H1 (cell line): ENCODE measurements at regions not wholly inside any gene's neighbourhood (a gene's known extent, or its start where the extent isn't known, plus 50 kb on each side); places are given as distances from the start of the nearest gene placed in this dataset.

Experiments
- CTCF ChIA-PET: fragments of 300-600 bp; sonication (Branson Sonifier 250); formaldehyde crosslinking; loops from one replicate; lab custom pipeline; 2021; ENCODE audit not compliant: partially characterized antibody; lab: Charles Lee
- POLR2A ChIA-PET: fragments of 300-600 bp; sonication (Branson Sonifier 250); formaldehyde crosslinking; loops from one replicate; lab custom pipeline; 2021; ENCODE audit warnings: inconsistent platforms; ENCODE audit not compliant: partially characterized antibody; lab: Charles Lee
- DNase-seq, 2 experiments: peaks; one replicate each; pipeline versions ENCODE4 v3.0.0 to v3.0.0-alpha.2; 2010 to 2022; ENCODE audit warnings: low spot score in 2 of 2, low read depth in 1 of 2, mixed read lengths in 1 of 2
- FAIRE-seq: peaks from 2 replicates; lab custom pipeline; 2011; peaks lifted over from hg19 to GRCh38; lab: Jason Lieb, UNC
- H2AFZ ChIP-seq: 2 replicates; pipeline ENCODE4 v1.8.1; 2012; ENCODE audit warnings: low read length, inconsistent platforms
- H2AK5ac ChIP-seq: 2 replicates; pipeline ENCODE4 v1.6.1; 2013; ENCODE audit warnings: low read depth, low read length
- H2BK120ac ChIP-seq: replicated peaks from 2 replicates; pipeline ENCODE3; 2013; ENCODE audit warnings: low read depth, low read length, inconsistent platforms
- H2BK12ac ChIP-seq: 2 replicates; pipeline ENCODE4 v1.6.1; 2013; ENCODE audit warnings: low read depth, low read length
- H2BK15ac ChIP-seq: 2 replicates; pipeline ENCODE4 v1.6.1; 2013; ENCODE audit warnings: low read length
- H2BK20ac ChIP-seq: 2 replicates; pipeline ENCODE4 v1.6.1; 2013; ENCODE audit warnings: low read length
- H2BK5ac ChIP-seq: 2 replicates; pipeline ENCODE4 v1.6.1; 2013; ENCODE audit warnings: low read depth, low read length
- H3K14ac ChIP-seq: 2 replicates; pipeline ENCODE4 v1.6.1; 2013; ENCODE audit warnings: inconsistent platforms; ENCODE audit not compliant: insufficient read length
- H3K18ac ChIP-seq: 2 replicates; pipeline ENCODE4 v1.6.1; 2013; ENCODE audit warnings: low read length; ENCODE audit errors: extremely low read depth
- H3K23ac ChIP-seq: 2 replicates; pipeline ENCODE4 v1.6.1; 2013; ENCODE audit warnings: inconsistent platforms; ENCODE audit not compliant: insufficient read length
- H3K23me2 ChIP-seq: 2 replicates; pipeline ENCODE4 v1.6.1; 2013; ENCODE audit warnings: low read depth, low read length
- H3K27ac ChIP-seq: 2 replicates; pipeline ENCODE4 v1.6.1; 2011; ENCODE audit warnings: low read depth, low read length, inconsistent platforms
- H3K27me3 ChIP-seq, 4 experiments: replicated peaks in 1 of 4; 1 replicate in 1 of 4; 2 replicates in 3 of 4; pipeline versions ENCODE4 v1.6.1 to v1.8.1; 2011 to 2013; ENCODE audit warnings: low read length in 3 of 4, mild to moderate bottlenecking in 3 of 4, inconsistent platforms in 2 of 4, mixed read lengths in 2 of 4, moderate library complexity in 1 of 4; ENCODE audit not compliant: control insufficient read depth in 3 of 4, insufficient read depth in 3 of 4; ENCODE audit errors: extremely low read depth in 1 of 4
- H3K36me3 ChIP-seq, 4 experiments: 2 replicates each; pipeline versions ENCODE4 v1.6.1 to v1.8.1; 2011 to 2013; ENCODE audit warnings: mild to moderate bottlenecking in 4 of 4, low read length in 3 of 4, moderate library complexity in 2 of 4, control low read depth in 1 of 4, inconsistent platforms in 1 of 4; ENCODE audit not compliant: insufficient read depth in 4 of 4, control insufficient read depth in 2 of 4
- H3K4ac ChIP-seq: replicated peaks from 2 replicates; pipeline ENCODE3; 2013; ENCODE audit warnings: low read length, low read depth, mixed read lengths, inconsistent platforms; ENCODE audit not compliant: insufficient read length
- H3K4me1 ChIP-seq, 4 experiments: replicated peaks in 1 of 4; 1 replicate in 1 of 4; 2 replicates in 3 of 4; pipeline versions ENCODE4 v1.6.1 to v1.8.1; 2011 to 2013; ENCODE audit warnings: low read length in 3 of 4, inconsistent platforms in 2 of 4, mixed read lengths in 1 of 4; ENCODE audit not compliant: insufficient read depth in 4 of 4, control insufficient read depth in 3 of 4
- H3K4me2 ChIP-seq, 2 experiments: 2 replicates each; pipeline versions ENCODE4 v1.6.1 to v1.8.1; 2011 to 2013; ENCODE audit warnings: low read depth in 2 of 2, low read length in 2 of 2, control low read depth in 1 of 2, inconsistent platforms in 1 of 2, mild to moderate bottlenecking in 1 of 2; ENCODE audit not compliant: insufficient read depth in 1 of 2
- H3K4me3 ChIP-seq, 4 experiments: fragments of 200-600, 300-600 bp in 1 of 4; sonication (generic), shearing (Covaris generic), sonication (Bioruptor Twin) in 1 of 4; 2 replicates each; pipeline versions ENCODE4 v1.5.1 to v1.8.1; 2011 to 2016; ENCODE audit warnings: low read length in 4 of 4, low read depth in 3 of 4, control low read depth in 2 of 4, inconsistent platforms in 2 of 4, mild to moderate bottlenecking in 2 of 4, mixed read lengths in 1 of 4, moderate library complexity in 1 of 4; ENCODE audit not compliant: insufficient read depth in 2 of 4; ENCODE audit errors: extremely low read depth in 1 of 4
- H3K56ac ChIP-seq: replicated peaks from 2 replicates; pipeline ENCODE3; 2013; ENCODE audit warnings: low read depth, mild to moderate bottlenecking, mixed read lengths, low read length, inconsistent platforms; ENCODE audit not compliant: insufficient read length
- H3K79me1 ChIP-seq: 2 replicates; pipeline ENCODE4 v1.6.1; 2013; ENCODE audit warnings: low read depth, low read length, control low read depth
- H3K79me2 ChIP-seq, 2 experiments: 2 replicates each; pipeline versions ENCODE4 v1.6.1 to v1.8.1; 2012 to 2013; ENCODE audit warnings: low read length in 2 of 2, mild to moderate bottlenecking in 2 of 2, inconsistent platforms in 1 of 2; ENCODE audit not compliant: insufficient read depth in 2 of 2, control insufficient read depth in 1 of 2
- H3K9ac ChIP-seq, 4 experiments: replicated peaks in 1 of 4; 1 replicate in 1 of 4; 2 replicates in 3 of 4; pipeline versions ENCODE4 v1.6.1 to v1.8.1; 2011 to 2013; ENCODE audit warnings: low read depth in 3 of 4, low read length in 3 of 4, control low read depth in 2 of 4, mild to moderate bottlenecking in 2 of 4, moderate library complexity in 2 of 4, inconsistent platforms in 1 of 4; ENCODE audit errors: extremely low read depth in 1 of 4
- H3K9me3 ChIP-seq, 2 experiments: 2 replicates each; pipeline versions ENCODE4 v1.6.1 to v1.8.1; 2012 to 2013; ENCODE audit warnings: mild to moderate bottlenecking in 2 of 2, moderate library complexity in 2 of 2, control low read depth in 1 of 2, inconsistent platforms in 1 of 2, low read depth in 1 of 2, low read length in 1 of 2, mixed read lengths in 1 of 2; ENCODE audit not compliant: insufficient read depth in 2 of 2
- H4K20me1 ChIP-seq, 2 experiments: replicated peaks in 1 of 2; 2 replicates each; pipeline versions ENCODE3 to v1.8.1; 2011 to 2013; ENCODE audit warnings: inconsistent platforms in 2 of 2, low read length in 2 of 2, mild to moderate bottlenecking in 1 of 2; ENCODE audit not compliant: insufficient read depth in 2 of 2, control insufficient read depth in 1 of 2
- H4K5ac ChIP-seq: 2 replicates; pipeline ENCODE4 v1.6.1; 2013; ENCODE audit warnings: low read length, low read depth, mixed read lengths, inconsistent platforms; ENCODE audit not compliant: insufficient read length
- H4K8ac ChIP-seq: 2 replicates; pipeline ENCODE4 v1.8.0; 2013; ENCODE audit warnings: mild to moderate bottlenecking, moderate library complexity, low read length, inconsistent platforms; ENCODE audit not compliant: insufficient read depth; ENCODE audit errors: extremely low read depth
- H4K91ac ChIP-seq: replicated peaks from 2 replicates; pipeline ENCODE3; 2013; ENCODE audit warnings: low read length, mixed read lengths, inconsistent platforms; ENCODE audit not compliant: insufficient read length
- CBX5 ChIP-seq: fragments of 300-800, 300-1000 bp; sonication (generic); IDR thresholded peaks from 2 replicates; pipeline ENCODE4 v1.7.1; 2016; ENCODE audit warnings: antibody characterized with exemption, low read length, low read depth
- JUND ChIP-seq: IDR thresholded peaks from 2 replicates; pipeline ENCODE4 v1.6.1; 2011; ENCODE audit warnings: mild to moderate bottlenecking, improper control_type of control experiment, low read length
- NANOG ChIP-seq: IDR thresholded peaks from 2 replicates; pipeline ENCODE4 v1.6.1; 2011; ENCODE audit warnings: low read length, low read depth, mild to moderate bottlenecking, inconsistent platforms; ENCODE audit not compliant: insufficient read depth, poor library complexity, severe bottlenecking
- RBBP5 ChIP-seq: IDR thresholded peaks from 2 replicates; pipeline ENCODE4 v1.7.1; 2012; ENCODE audit warnings: low read depth, mild to moderate bottlenecking, inconsistent platforms, low read length, moderate library complexity, borderline replicate concordance
- TAF1 ChIP-seq: IDR thresholded peaks from 2 replicates; pipeline ENCODE4 v1.6.1; 2011; ENCODE audit warnings: mild to moderate bottlenecking, low read depth, low read length
- WGBS, 2 experiments: shearing (Covaris generic) in 1 of 2; methylation state at CpG; one replicate each; pipeline versions ENCODE4 v1.1.6 to v1.1.7; 2013 to 2015; ENCODE audit warnings: low lambda C conversion rate in 2 of 2, mixed read lengths in 2 of 2, inconsistent platforms in 1 of 2, low coverage in 1 of 2, missing lambda C conversion rate in 1 of 2; ENCODE audit not compliant: insufficient replicate concordance in 2 of 2, insufficient coverage in 1 of 2, insufficient read length in 1 of 2; ENCODE audit errors: extremely low coverage in 1 of 2, missing lambda C conversion rate in 1 of 2; 5-methylcytosine and 5-hydroxymethylcytosine counted together

- H2BK12ac ChIP-seq = no peak overlapping the region
- FAIRE-seq (no peak), DNase-seq (no peak)
- no peak overlapping the region for H3K4me3 ChIP-seq
- peaks cover 0 to 5% (median under 1%) of the 10 kb centered on the region in 4 experiments; a peak in 4 of 7 replicates for H3K4me1 ChIP-seq
- no peak for TF ChIP-seq CBX5
- TF ChIP-seq NANOG = no peak
- no peak for TF ChIP-seq JUND
- TF ChIP-seq TAF1 = no peak
- no peak for TF ChIP-seq RBBP5
- no peak overlapping the region for H2BK5ac ChIP-seq
- no peak overlapping the region for H4K8ac ChIP-seq
- no peak overlapping the region for H3K14ac ChIP-seq
- no peak overlapping the region for H3K9ac ChIP-seq
- WGBS, 2 experiments = 82% methylated on average over 10 of the region's 10 CpGs; no CpG with 5 or more reads in 1 of the 2 experiments
- H2AK5ac ChIP-seq = no peak overlapping the region
- H3K36me3 ChIP-seq = no peaks in the 10 kb centered on the region; a peak in 1 of 8 replicates
- H3K23me2 ChIP-seq = no peaks in the 10 kb centered on the region; the same call in 1 of the 2 replicates
- no peak overlapping the region for H2BK120ac ChIP-seq
- H2BK15ac ChIP-seq = 0 out of 2 replicates have a peak overlapping the region, but pooled peaks have one; percentile 37
- ChIA-PET POLR2A (no interaction called here), CTCF (interaction anchor here (0.9 to 1.4 kb wide), 5 partner anchors 11 to 153 kb away, joined by 3 to 4 read pairs (median 3); no protein-coding TSS in a partner anchor)
- no peak overlapping the region for H2AFZ ChIP-seq
- H2BK20ac ChIP-seq = peak overlapping the region; percentile 48; the same call in 1 of the 2 replicates
- H3K79me2 ChIP-seq = no peaks in the 10 kb centered on the region
- no peaks in the 10 kb centered on the region for H3K27me3 ChIP-seq
- H3K56ac ChIP-seq = no peak overlapping the region
- H3K9me3 ChIP-seq = no peaks in the 10 kb centered on the region
- no peaks in the 10 kb centered on the region for H3K79me1 ChIP-seq
- no peak overlapping the region for H3K4me2 ChIP-seq
- no peak overlapping the region for H4K91ac ChIP-seq
- no peak overlapping the region for H3K27ac ChIP-seq
- no peak overlapping the region for H3K23ac ChIP-seq
- H4K20me1 ChIP-seq = no peaks in the 10 kb centered on the region
- no peak overlapping the region for H3K4ac ChIP-seq
- H4K5ac ChIP-seq = no peak overlapping the region
- no peak overlapping the region for H3K18ac ChIP-seq
These were observed 157.2 kb upstream of the CD180 start for GRCh38 chr5:67353500-67354450.
